Neuron (in vitro differentiated cells): ENCODE measurements at regions not wholly inside any gene's neighbourhood (a gene's known extent, or its start where the extent isn't known, plus 50 kb on each side); places are given as distances from the start of the nearest gene placed in this dataset.

ENCODE experiments used
- H2AFZ ChIP-seq: one replicate; pipeline ENCODE4 v1.6.1; 2013; ENCODE audit warnings: low read depth, mild to moderate bottlenecking, inconsistent platforms, low read length, moderate library complexity
- H3K27me3 ChIP-seq: one replicate; pipeline ENCODE4 v1.6.1; 2013; ENCODE audit warnings: low read length; ENCODE audit not compliant: insufficient read depth
- H3K36me3 ChIP-seq: one replicate; pipeline ENCODE4 v1.6.1; 2013; ENCODE audit warnings: low read length; ENCODE audit not compliant: insufficient read depth
- H3K4me1 ChIP-seq: one replicate; pipeline ENCODE4 v1.6.1; 2013; ENCODE audit warnings: low read length; ENCODE audit not compliant: insufficient read depth
- H3K4me3 ChIP-seq: 2 replicates; pipeline ENCODE4 v1.5.1; 2013; ENCODE audit warnings: mild to moderate bottlenecking, low read length, moderate library complexity
- H3K9me3 ChIP-seq: one replicate; pipeline ENCODE4 v1.6.1; 2013; ENCODE audit warnings: low read length

DNA sequence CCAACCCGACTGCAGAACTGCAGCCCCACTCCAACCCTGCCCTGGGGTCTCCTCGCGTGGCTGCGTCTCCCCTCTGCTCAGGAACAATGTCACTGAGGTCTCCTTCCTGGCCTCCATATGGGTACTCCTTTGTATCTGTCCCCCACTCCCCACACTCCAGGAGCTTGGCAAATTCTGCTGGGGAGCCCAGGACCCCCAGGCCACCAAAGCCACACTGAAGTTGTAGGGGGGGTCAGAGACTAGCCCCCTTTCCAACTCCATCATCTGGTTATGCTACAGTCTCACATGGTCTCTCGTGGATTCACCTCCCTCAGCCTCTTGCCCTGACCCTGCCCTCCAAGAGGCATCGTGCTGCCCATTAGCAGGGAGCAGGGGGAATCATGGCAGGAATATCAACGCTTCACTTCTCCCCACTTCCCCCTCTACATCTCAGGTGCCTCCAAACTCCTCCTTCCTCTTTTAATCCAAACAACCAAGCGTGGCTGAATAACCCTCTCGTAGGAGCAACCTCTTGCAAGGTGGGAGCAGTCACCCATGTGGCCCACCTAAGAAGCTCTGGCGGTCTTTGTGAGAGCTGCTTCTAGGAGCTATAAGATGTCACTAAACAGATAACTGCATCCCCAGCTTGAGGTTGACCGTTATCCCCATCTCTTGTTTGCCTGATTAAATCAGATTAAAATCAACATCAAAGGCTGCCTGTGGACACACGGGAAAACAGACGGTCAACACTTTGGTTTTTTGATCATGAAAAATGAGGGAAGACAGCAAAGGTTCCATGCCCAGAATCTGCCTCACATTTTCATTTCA lies 86.4 kb downstream of the MIS18A start:
- no peak overlapping the region for H2AFZ ChIP-seq
- no peaks in the 10 kb centered on the region for H3K9me3 ChIP-seq
- H3K4me1 ChIP-seq = peaks cover 8% of the 10 kb centered on the region
- H3K4me3 ChIP-seq = no peak overlapping the region
- no peaks in the 10 kb centered on the region for H3K27me3 ChIP-seq
- H3K36me3 ChIP-seq = no peaks in the 10 kb centered on the region

DNA sequence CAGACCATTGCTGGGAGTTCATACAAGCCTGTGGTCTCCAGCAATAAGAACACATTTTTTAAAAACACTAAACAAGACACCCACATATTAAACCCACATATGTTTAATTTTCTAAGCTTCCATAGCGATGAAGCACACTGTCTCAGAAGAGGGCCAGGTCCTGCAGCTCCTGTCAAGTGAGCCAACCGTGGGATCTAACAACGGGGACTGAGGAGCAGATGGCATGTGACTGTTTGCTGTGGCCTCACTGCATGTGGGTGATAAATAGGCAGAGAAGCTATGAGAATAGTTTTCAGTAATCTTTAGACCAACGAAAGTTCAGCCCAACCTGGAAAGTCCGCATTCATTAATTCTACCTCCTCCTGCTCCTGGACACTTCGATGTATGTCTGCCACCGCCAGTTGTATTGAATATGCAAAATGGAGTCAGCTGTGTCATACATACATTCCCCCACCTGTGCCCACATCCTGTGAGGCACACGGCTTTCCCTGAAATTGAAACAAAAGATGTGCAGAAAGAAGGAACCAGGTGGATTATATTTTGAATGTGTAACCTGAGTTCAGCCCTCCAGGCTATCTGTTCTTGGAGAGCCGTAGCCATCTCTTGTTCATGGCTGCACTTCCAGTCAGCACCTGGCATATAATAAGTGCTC lies 88.2 kb downstream of the MIS18A start:
- Histone ChIP-seq H3K27me3 (no peaks in the 10 kb centered on the region), H3K4me3 (no peak overlapping the region), H2AFZ (no peak overlapping the region), H3K9me3 (no peaks in the 10 kb centered on the region), H3K4me1 (peaks cover 25% of the 10 kb centered on the region), H3K36me3 (no peaks in the 10 kb centered on the region)

DNA sequence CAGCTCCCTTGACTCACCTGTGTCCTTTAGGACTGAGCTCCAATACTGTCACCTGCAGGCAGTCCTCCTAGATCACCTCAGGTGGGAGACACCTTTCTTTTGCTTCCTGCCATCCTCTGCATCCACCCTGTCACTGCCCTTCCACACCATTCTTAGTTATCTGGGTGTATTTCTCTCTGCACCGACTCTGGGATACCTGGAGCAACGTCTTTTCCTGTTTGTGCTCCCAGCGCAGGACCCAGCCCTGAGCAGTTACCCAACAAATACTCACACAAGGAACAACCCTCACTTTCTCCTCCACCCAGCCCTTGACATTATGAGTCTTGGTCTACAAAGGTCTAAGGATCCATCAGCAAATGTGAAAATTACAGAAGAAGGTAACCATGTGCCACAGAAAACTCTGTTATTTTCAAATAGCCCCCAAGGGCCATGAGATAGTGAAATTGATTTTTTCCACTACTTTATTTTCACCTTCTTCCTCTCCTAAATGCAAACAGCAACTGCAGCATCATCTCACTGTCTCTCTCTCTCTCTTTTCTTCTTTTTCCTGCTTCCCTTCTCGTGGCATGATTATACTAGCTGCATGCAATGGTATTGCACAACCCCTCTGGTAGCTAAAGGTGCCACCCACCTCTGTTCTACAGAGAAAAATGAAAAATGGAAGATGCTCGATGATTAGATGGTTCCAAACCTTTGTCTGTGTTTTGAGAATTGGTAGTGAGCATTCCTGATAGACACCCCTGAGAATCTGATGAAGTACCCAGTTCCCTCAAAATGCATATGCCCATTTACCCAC lies 89.0 kb downstream of the MIS18A start:
- Histone ChIP-seq H3K4me1 (peaks cover 25% of the 10 kb centered on the region), H3K4me3 (no peak overlapping the region), H3K27me3 (no peaks in the 10 kb centered on the region), H3K9me3 (no peaks in the 10 kb centered on the region), H2AFZ (no peak overlapping the region), H3K36me3 (no peaks in the 10 kb centered on the region)

DNA sequence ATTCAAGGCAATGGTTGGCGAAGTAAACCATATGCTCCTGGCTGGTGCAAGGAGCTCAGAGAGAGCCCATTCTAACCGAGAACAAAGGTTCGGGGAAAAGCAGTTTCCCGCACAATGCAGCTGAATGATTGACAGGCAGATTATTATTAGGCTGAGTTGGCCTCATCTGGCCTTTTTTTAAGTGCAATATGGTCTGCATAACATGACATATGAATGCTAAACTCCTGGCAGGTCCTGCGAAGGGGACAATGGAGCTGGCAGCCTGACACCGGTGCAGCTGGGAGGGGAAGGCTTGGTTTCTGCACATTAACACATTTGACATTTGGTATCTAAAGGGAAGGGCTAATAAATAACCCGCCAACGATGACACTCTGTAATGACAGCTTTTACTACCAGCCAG lies 92.0 kb downstream of the MIS18A start:
- Histone ChIP-seq H3K36me3 (no peaks in the 10 kb centered on the region), H3K9me3 (no peaks in the 10 kb centered on the region), H2AFZ (peak overlapping the region; percentile 15), H3K27me3 (no peaks in the 10 kb centered on the region), H3K4me3 (no peak overlapping the region), H3K4me1 (peaks cover 27% of the 10 kb centered on the region)

DNA sequence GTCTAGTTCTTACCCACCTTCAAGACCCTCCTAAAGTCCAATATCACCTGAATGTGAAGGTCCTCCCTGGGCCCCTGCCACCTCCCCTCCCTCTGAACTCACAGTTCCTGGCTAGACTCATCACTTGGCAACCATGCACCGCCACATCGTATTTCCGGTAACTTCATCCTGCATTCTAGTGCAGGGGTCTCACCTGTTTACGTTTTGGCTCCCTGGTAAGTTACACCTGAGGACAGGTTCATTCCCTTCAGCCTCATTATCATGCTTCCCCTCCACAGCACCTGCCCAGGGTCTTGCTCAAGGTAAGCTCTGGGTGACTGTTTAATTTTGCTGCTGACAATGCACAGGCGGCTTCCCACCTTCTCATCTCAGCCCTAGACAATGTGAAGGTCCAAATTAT lies 93.1 kb downstream of the MIS18A start:
- no peak overlapping the region for H3K4me3 ChIP-seq
- no peaks in the 10 kb centered on the region for H3K27me3 ChIP-seq
- peaks cover 4% of the 10 kb centered on the region for H3K9me3 ChIP-seq
- no peak overlapping the region for H2AFZ ChIP-seq
- H3K36me3 ChIP-seq = no peaks in the 10 kb centered on the region
- H3K4me1 ChIP-seq = peaks cover 27% of the 10 kb centered on the region

DNA sequence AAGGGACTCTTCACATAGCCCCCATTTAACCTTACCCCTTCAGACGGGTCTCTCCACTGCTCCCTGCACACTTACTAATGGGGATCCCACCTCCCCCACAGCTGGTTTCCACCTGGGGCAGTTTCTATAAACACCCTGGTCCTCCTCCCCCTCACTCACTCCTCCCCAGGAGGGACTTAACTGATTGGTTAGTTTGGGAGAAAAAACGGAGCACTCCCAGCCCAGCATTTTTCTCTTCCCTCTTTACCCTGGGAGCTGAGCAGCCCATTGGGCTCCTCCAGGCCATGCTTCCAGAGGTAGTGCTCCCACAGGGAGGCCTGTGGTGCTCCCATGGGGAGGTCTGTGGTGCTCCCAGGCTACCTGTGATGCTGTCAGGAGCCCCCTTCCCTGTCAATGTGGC lies 93.7 kb downstream of the MIS18A start:
- Histone ChIP-seq H3K9me3 (peaks cover 7% of the 10 kb centered on the region), H3K4me3 (no peak overlapping the region), H2AFZ (no peak overlapping the region), H3K36me3 (no peaks in the 10 kb centered on the region), H3K4me1 (peaks cover 27% of the 10 kb centered on the region), H3K27me3 (no peaks in the 10 kb centered on the region)

DNA sequence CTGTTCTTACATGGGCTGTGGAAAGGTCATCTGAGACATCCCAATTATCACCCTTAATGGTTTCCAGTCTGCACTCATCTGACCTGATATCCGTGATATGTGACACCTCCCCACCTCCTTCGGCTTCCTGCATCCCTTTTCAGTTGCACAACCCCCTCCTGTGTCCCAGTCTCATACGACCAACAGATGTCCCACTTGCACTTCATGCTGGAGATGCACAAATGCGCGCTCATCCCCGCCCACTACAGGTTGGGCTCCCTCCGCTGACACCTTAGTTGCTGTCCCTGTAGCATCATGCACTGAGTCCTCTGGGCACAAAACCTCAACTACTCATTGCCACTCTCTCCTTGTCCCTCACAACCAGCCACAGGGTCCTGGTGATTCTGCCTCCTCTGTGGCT lies 94.4 kb downstream of the MIS18A start:
- Histone ChIP-seq H3K4me3 (no peak overlapping the region), H3K4me1 (peaks cover 27% of the 10 kb centered on the region), H2AFZ (no peak overlapping the region), H3K9me3 (peaks cover 7% of the 10 kb centered on the region), H3K27me3 (no peaks in the 10 kb centered on the region), H3K36me3 (no peaks in the 10 kb centered on the region)

DNA sequence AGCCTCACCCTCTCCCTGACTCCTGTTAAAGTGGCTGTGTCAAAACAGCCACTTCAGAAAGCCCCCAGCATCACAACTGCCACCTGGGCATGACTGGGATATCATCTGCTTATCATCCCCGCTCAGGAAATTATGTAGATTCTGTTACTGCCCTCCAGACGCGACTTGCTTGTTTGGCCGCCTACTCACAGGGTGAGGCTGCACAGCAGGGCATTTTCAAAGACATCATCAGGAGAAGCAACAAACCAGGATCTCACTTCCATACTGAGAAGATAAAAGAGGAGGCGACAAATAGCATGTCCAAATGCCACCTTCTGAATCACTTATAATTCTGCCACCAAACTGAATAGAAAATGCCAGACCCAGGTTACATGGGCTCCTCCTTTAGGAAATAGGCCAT lies 94.8 kb downstream of the MIS18A start:
- H3K4me3 ChIP-seq = no peak overlapping the region
- no peaks in the 10 kb centered on the region for H3K36me3 ChIP-seq
- peaks cover 27% of the 10 kb centered on the region for H3K4me1 ChIP-seq
- peaks cover 7% of the 10 kb centered on the region for H3K9me3 ChIP-seq
- H2AFZ ChIP-seq = no peak overlapping the region
- no peaks in the 10 kb centered on the region for H3K27me3 ChIP-seq

DNA sequence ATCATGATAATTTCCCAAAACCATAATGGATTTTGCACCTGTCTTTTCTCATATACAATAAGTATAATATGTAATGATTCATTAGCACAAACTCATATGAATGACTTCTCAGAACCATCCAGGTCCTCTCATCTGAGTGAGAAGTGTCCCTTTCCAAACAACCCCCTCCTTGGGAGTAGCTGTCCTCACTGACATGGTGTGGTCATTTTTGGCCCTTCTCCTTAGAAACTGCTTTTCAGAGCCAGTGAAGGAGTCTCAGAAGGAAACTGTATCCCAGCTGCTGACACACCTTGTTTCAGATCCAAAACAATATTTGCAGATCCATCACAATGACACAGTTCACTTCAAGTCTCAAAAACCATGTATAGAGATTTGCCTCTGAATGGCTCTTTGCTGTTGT lies 95.5 kb downstream of the MIS18A start:
- no peaks in the 10 kb centered on the region for H3K27me3 ChIP-seq
- H2AFZ ChIP-seq = no peak overlapping the region
- H3K4me1 ChIP-seq = peaks cover 27% of the 10 kb centered on the region
- no peaks in the 10 kb centered on the region for H3K36me3 ChIP-seq
- H3K4me3 ChIP-seq = no peak overlapping the region
- H3K9me3 ChIP-seq = peaks cover 7% of the 10 kb centered on the region

DNA sequence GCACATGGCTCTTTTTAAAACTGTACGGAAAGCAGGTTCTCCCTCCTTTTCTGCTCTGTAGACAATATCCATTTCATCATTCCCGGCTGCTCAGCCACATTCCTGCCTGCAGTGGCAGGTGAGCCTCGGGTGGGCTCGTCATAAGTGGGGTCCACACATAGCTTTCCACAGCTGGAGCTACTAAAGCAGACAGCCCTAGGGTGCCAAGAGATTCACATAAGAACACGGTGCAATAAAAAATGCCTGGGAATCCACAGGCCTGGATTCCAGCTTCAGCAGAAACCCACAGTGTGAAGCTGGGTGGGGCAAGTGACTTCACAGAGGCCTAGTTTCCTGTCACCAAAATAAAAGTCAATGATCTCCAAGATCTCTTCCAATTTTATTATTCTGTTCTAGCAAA lies 96.4 kb downstream of the MIS18A start:
- no peak overlapping the region for H3K4me3 ChIP-seq
- no peaks in the 10 kb centered on the region for H3K27me3 ChIP-seq
- peaks cover 19% of the 10 kb centered on the region for H3K4me1 ChIP-seq
- H3K9me3 ChIP-seq = peaks cover 7% of the 10 kb centered on the region
- H2AFZ ChIP-seq = no peak overlapping the region
- no peaks in the 10 kb centered on the region for H3K36me3 ChIP-seq

DNA sequence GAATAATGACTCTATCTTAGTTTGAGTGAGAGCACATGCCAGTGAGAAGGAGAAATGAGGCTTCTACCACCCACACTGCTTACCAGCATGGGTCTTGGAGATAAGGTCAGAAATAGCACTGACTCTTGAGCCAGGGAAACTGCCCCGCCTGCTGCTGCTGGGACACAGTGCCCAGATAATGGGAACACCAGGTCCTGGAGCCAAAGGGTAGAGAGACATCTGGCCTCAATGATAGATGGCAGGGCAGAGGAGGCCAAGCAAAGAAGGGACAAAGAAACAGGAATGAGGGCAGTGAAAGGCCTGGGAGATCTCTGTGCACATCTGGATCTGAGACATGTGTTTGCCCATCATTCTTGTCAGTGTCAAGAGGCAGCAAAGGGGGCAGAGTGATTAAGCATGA lies 97.4 kb downstream of the MIS18A start:
- H3K4me1 ChIP-seq = peaks cover 9% of the 10 kb centered on the region
- no peaks in the 10 kb centered on the region for H3K27me3 ChIP-seq
- peaks cover 7% of the 10 kb centered on the region for H3K9me3 ChIP-seq
- H2AFZ ChIP-seq = no peak overlapping the region
- H3K36me3 ChIP-seq = no peaks in the 10 kb centered on the region
- H3K4me3 ChIP-seq = no peak overlapping the region

DNA sequence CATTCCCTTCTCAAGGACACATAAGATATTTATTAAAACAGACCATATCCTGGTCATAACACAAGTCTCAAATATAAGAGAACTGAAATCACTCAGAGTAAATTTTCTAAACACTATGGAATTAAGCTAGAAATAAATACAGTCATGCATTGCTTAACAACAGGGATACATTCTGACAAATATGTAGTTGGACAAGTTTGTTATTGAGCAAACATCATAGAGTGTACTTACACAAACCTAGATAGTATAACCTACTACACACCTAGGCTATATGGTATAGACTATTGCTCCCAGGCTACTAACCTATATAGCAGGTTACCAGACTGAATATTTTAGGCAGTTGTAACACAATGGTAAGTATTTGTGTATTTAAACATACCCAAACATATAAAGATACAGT lies 104.0 kb downstream of the MIS18A start:
- Histone ChIP-seq H3K9me3 (no peaks in the 10 kb centered on the region), H3K4me3 (no peak overlapping the region), H3K4me1 (no peaks in the 10 kb centered on the region), H3K36me3 (no peaks in the 10 kb centered on the region), H2AFZ (no peak overlapping the region), H3K27me3 (no peaks in the 10 kb centered on the region)

DNA sequence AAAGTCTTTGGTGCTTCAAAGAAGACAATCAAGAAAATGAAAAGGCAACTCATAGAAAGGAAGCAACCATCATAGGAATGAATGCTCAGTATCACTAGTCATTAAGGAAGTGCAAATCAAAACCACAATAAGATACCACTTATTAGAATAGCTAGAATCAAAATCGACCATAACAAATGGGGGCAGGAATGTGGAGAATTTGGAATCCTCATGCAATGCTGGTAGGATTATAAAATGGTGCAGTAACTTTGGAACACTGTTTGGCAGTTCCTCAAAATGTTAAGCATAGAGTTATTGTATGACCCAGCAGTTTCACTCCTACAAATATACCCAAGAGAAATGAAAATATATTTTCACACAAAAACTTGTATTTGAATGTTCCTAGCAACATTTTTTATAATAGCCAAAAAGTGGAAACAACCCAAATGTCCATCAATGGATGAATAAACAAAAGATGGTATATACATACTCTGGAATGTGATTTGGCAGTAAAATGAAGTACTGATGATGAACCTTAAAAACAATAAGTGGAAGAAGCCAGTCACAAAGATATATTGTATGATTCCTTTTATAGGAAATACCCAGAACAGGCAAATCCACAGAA lies 105.6 kb downstream of the MIS18A start:
- no peaks in the 10 kb centered on the region for H3K4me1 ChIP-seq
- H3K27me3 ChIP-seq = no peaks in the 10 kb centered on the region
- no peak overlapping the region for H2AFZ ChIP-seq
- H3K9me3 ChIP-seq = no peaks in the 10 kb centered on the region
- H3K36me3 ChIP-seq = no peaks in the 10 kb centered on the region
- H3K4me3 ChIP-seq = no peak overlapping the region
